HG02623 (cell line): ENCODE measurements at regions not wholly inside any gene's neighbourhood (a gene's known extent, or its start where the extent isn't known, plus 50 kb on each side); places are given as distances from the start of the nearest gene placed in this dataset.
"Not testable (repeated sequence)": the region's sequence is repeated elsewhere in the genome, so short reads cannot be mapped to it uniquely, and the experiment has no call there.

Experiments
- ATAC-seq: cut with Tn5 transposase; IDR thresholded peaks from one replicate; pipeline ENCODE4 v1.9.1; 2021; ENCODE audit warnings: moderate library complexity; ENCODE audit not compliant: unreplicated experiment

DNA sequence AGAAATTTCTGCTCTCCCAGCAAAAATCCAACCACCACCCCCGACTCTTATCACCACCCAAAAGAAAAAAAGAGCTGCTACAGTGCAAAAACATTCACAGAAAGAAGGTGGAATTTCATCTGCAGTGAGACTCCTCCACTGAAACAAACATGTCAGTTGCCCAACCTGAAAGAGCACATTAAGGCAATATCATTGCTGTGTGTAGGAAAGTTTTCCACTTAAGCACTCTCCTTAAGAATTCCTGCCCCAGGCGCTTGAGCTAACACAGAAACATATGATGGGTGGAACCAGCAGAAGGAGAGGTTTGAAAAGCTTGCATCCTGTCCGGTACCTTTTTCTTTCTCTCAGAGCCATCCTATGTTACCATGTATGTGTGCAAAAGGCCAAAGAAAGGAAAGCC is 200.8 kb upstream of the GADL1 start:
- no peak for ATAC-seq

DNA sequence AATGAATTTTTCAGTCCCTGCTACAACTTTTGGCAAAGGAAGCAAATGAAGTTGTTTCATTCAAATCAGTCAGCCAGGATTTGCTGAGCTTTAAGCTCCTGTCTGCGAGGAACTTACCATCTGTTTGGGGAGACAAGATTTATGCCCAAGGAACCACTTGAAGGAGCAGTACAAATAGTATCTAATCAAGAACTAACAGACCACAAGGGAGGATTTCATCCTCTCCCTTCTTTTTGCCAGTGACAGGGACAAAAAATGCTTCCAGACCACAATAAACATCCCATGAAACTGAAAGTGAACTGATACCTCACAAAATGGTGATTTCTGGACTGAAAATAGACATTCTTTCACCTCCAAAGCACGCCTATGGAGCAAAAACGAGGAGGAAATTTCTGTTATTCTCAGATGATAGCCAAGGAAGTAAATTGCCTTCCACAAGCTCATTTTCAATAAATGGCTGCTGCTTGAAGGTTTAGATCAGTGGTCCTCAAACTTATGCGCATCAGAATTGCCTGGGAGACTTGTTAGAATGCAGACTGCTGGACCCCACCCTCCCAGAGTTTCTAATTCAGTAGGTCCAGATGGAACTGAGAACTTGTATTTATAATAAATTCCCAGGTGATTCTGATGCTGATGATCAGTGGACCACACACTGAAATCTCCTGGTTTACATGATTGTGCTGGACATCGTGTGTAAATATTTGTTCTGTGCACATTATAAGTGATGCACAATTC is 202.4 kb upstream of the GADL1 start:
- ATAC-seq, result no peak

DNA sequence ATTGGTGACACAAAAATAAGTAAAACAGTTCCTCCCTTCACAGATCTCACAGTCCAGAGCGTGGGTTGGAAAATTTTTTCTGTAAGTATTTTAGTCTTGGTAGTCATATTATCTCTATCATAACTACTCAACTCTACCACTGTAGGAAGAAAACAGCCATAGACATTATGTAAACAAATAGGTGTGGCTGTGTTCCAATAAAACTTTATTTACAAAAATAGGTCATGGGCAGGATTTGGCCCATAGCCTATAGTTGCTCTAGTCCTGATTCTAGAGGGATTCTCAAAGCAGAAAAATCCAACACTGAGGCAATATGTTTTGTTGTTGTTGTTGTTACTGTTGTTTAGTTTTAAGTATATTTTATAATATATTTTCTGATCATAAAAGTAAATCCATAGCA is 206.1 kb upstream of the GADL1 start:
- no peak for ATAC-seq

DNA sequence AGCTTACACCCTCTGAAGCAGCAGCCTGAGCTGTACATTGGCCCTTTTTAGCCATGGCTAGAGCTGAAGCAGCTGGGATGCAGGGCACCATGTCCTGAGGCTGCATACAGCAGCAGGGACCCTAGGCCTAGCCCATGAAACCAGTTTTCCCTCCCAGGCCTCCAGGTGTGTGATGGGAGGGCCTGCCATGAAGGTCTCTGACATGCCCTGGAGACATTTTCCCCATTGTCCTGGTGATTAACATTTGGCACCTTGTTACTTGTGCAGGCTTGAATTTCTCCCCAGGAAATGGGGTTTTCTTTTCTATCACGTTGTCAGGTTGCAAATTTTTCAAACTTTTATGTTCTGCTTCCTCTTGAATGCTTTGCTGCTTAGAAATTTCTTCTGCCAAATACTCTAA is 206.8 kb upstream of the GADL1 start:
- not testable (repeated sequence) for ATAC-seq

DNA sequence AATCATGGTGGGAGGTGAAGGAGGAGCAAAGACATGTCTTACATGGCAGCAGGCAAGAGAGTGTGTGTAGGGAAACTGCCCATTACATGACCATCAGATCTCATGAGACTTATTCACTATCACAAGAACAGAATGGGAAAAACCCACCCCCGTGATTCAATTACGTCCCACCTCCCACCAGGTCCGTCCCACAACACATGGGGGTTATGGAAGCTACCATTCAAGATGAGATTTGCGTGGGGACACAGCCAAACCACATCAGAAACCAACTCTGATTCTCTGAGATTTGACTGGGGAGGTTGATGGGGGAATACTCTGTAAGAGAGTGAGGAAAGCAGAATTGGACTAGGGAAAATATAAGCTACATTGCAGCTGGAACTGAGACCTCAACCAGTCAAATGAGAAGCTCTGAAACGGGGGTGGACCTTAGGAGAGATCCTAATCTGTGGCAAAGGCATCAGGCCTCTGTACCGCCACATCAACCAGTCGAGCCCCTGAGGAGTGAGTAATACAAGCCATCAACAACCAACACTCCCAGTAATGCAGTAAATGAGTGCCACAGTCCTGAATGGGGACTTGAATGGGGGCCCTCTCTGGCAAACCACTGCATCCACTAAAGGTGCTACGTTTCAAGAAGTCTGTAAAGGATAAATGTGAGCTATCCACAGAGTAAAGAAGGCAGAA is 207.9 kb upstream of the GADL1 start:
- ATAC-seq, result no peak

DNA sequence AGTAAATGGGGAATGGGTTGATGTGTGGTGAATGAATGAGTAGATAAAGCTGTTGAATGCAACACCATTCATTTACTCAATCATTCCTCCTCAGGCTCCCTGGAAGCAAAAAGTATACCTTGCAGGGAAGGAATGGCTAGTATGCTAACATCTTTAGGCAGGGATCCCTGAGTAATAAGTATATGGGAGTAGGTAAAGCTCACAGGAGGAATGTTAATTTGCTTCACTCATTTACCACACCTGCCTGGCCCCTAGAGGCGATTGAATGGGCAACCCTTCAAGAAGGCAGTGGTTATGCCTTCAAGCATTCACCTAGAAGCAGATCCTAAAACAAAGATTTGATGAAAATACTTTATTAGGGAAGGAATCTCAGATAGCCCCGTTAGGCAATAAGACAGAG is 208.7 kb upstream of the GADL1 start:
- no peak for ATAC-seq

DNA sequence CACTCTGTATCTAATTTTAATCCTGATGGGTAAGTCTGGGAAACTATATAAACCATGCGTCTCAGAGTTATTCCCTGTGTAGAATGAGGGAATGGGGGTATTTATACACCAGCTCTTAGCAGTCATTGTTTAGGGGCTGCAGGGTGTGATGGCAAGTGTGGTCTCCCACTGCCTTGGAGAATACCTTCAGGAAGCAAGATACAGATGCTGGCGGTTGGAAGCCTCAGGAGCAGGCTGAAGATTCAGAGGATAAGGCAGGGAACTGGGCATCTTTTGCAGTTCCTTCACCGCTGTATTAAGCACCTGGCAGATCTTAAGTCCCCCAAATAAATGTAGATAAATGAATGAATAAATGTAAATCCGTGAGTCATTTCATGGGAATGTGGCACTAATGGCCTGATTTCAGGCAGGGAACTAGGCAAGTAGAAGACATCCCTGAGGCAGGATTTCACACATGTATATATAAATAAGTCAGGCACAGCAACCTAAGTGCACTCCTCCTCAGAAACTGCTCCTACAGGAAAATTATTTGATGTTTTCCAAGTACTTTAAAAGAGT is 209.2 kb upstream of the GADL1 start:
- no peak for ATAC-seq

DNA sequence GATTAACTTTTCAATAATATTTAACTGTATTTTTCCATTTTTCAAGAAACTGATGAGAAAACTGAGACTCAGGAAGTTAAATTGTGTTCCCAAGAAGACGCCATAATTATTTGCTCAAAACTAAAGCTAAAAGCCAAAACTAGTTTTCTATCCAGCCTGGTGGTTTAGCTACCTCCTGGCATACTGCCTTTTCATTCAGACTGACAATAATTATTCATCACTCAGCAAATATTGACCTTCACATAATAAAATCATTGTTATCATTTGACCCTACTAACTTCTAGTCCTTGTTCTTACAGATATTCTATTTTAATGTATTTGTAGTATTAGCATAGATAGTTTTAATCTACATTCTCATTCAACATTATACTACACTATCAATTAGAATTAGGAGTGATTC is 210.6 kb upstream of the GADL1 start:
- ATAC-seq, result no peak

DNA sequence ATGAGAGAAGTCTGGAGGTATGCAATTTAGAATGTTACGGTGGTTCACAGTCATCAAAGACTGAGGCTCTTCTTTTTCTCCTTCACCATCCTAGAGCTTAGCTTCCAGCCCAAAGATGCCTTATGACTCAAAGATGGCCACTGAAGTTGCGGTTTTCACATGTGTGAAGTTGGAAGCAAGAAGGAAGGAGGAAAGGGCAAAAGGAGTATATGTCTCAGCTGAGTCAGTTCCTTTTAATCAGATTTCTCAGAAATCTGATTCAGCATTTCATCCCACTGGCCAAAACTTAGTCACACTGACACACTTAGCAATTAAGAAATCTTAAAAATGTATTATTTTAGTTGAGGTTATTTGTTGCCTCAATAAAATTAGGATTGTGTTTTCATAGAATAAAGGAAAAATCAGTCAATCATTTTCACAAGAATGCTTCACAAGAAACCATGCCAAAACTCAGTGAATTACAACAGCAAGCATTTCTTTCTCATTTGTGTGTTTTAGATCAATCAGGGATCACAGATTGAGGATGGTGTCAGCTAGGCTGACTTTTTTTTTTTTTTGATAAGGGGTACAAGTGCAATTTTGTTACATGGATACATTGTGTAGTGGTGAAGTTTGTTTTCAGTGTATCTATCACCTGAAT is 211.1 kb upstream of the GADL1 start:
- ATAC-seq, result no peak

DNA sequence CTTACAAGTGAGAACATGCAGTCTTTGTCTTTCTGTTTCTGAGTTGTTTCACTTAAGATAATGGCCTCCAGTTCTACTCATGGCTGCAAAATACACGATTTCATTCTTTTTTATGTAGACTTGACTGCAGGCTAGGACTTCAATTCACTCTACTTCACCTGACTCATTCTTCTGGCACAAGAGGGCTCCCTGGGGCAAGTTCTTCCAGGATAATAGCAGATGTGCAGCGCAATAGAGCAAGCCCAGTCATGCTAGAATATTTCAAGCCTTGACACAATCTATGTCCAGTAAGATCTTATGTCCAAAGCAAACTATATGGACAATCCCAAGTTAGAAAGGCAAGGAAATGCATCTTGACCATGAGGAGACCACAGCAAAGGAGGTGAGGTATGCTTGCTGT is 211.7 kb upstream of the GADL1 start:
- ATAC-seq, result no peak

DNA sequence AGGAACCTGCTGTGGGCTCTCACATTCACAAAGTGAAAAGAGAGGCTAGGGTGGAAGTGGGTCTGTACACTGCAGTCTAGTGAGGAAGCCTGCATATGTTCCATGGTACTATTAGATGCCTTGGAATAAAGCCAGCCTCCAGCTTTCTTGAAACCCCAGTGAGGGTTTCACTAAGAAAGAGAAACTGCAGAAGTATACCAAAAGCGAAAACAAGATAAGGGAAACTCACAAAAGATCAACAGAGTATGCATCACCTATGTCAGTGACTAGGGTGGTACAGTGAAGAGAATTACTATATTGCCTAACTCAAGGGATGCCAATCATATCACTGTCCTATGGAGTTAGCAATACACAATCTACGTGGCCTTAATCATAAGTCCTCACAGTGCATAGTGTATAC is 212.5 kb upstream of the GADL1 start:
- peak; percentile 92 for ATAC-seq

DNA sequence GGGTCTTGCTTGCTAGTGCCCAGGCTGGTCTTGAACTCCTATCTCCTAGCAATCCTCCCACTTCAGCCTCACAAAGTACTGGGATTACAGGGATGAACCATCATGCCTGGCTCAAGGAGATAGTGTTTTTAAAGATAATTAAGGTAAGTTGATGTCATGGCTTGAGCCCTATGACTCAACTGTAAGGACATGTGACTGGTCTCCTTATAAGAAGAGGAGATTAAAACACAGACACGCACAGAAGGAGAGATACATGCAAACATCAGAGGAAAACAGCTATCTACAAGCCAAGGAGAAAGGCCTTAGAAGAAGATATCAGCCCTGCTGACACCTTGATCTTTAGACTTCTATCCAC is 220.4 kb upstream of the GADL1 start:
- ATAC-seq, result no peak

DNA sequence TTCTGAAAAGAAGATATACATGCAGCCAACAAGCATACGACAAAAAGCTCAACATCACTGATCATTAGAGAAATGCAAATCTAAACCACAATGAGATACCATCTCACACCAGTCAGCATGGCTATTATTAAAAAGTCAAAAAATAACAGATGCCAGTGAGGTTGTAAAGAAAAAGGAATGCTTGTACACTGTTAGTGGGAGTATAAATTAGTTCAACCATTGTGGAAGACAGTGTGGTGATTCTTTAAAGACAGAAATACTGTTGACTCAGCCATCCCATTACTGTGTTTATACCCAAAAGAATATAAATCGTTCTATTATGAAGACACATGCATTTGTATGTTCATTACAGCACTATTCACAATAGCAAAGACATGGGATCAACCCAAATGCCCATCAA is 221.1 kb upstream of the GADL1 start:
- ATAC-seq, result not testable (repeated sequence)

DNA sequence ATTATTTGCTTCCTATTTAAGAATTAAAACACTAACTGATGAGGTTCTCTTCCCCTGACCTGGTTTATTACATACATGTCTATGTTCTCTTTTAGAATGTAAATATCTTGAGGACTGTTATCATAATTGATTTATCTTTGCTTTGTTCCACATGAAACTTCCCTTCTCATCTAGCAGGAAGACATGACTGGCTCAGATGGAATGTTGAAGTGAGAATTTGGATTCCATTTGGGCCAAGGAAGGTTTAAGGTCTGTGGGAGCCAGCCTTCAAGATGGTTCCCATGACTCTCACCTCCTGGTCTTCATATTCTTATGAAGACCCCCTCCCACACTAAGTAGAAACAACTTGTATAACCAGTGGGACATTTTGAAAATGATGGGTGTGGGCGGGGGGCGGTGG is 222.2 kb upstream of the GADL1 start:
- ATAC-seq, result no peak

DNA sequence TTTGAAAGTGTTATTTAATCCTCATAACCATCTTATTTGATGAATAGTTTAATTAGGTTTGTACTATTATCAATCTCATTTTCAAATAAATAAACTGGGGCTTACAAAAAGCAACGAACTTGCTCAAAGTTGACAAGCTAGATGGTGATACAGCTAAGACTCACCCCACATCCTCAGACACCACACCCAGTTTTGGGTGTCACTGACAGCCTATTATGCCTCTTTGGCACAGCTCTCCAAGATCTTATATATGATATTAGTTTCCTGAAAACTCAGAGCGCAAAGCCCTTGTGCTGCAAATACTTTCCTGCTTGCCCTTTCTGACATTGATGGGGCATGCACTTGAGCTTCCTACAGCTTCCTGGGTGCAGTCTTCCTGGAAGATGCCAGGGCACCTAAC is 223.4 kb upstream of the GADL1 start:
- no peak for ATAC-seq

DNA sequence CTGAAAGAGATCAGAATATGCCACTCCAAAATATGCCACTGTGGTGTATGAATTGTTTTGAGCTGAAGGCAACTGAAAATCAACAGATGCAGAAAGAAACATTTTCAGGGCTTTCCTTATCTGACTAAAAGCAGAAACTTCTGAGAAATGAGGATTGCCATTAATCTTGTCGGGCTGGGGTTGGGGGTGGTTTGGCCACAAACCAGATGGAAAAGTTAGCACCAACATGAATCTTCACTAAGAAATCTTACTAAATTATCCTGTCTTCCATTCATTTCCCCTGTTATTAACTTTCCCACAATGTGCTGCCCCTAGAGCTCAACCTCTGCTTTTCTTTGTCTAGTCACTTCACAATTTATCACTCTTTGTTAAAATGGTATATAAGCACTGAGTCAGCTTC is 229.9 kb upstream of the GADL1 start:
- no peak for ATAC-seq

DNA sequence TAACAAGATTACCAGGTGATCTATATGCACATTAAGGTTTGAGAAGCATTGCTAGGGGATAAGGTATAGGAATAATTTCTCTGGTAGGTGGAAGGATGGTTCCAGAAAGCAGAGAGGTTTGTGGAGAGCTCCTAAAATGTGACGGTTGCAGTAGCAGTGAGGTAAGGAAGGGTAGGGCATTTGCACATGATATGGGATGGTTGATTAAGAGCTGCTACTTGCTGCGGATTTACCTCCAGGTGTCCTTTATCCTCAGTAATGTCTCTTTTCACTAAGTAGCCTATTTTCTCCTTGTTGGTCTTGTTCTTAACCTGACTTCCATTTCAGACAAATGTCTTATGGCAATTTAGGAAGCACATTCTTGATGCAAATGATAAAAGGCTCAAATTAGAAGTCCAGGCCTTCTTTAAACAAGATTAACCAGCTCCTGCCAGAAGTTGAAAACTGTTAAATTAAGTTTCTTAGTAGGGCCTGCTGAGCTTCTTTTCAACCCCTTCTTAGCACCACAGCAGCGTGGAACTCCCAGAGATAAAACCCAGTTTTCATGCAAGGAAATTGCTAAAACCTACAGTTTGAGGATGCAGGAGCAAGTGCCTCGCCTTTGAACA is 231.1 kb upstream of the GADL1 start:
- no peak for ATAC-seq

DNA sequence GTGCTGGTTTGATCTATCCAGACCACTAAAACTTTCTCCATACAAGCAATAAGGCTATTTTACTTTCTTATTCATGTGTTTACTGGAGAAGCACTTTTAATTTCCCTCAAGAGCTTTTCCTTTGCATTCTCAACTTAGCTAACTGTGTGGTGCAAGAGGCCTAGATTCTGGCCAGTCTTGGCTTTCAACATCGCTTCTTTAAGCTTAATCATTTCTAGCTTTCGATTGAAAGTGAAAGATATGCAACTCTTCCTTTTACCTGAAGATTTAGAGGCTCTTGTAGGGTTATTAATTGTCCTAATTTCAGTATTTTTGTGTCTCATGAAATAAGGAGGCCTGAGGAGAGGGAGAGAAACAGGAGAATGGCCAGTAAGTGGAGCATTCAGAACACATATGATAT is 234.8 kb upstream of the GADL1 start:
- ATAC-seq, result no peak

DNA sequence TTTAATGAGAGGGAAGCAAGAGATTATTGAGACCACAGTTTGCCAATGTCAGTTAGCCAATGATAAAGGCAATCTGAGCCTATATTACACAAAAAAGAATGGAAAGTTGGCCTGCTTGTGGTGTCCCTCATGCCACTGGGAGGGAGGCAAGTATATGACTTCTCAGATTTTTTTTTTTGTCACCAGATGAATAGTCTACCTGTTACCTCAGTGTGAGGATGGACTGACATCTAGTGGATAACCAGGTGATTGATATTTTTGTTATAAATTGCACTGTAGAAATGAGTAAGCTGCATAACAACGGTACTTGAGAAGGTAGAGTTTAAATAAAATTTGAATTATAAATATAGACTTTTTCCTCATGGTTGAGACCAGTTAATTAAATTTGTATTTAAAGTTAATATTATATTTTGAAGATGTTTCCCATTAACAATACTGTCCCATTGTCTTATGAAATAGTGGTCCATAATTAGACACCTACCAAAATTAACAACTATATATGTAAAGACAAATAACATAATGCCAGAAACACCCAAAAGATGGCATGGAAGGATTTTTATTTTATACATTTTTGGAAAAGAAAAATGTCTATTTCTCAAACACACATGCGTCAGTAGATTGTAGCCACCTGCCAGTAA is 237.8 kb upstream of the GADL1 start:
- no peak for ATAC-seq

DNA sequence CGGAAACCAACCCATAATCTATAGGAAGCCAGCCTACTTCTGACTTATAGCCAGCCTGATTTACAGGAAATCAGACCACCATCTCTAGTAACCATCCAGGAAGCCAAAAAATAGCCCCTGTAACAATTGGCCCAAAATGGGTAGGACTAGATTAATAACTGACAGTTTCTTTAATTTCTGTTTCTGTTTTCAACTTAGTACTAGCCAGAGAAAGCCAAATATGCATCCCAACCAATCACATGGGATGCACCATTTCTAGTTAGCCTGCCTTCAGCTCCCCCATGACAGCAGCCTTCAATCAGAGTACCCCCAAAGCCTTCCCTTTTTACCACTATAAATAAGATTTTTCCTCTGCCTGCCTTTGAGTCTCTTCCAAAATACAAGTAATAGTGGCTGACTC is 239.1 kb upstream of the GADL1 start:
- ATAC-seq, result no peak

DNA sequence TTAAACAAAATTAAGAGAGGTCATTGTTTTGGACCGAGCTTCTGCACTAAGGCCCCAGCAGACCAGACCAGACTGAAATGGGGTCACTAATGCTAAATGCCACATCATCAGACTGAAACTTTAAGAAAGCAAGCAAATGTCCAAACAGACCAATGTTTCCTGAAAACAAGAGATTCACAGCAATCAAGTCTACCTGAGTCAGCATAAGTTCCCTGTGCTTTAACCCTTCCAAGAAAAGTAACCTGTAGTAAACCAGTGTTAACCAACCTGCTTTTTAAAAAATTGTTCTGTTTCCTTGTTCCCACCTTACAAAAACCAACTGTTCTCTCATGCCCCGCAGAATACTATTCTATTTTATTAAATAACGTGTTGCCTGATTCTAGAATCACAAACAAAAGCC is 241.1 kb upstream of the GADL1 start:
- ATAC-seq, result no peak
